ENCODE measurements at regions not wholly inside any gene's neighbourhood (a gene's known extent, or its start where the extent isn't known, plus 50 kb on each side); places are given as distances from the start of the nearest gene placed in this dataset.

DNA sequence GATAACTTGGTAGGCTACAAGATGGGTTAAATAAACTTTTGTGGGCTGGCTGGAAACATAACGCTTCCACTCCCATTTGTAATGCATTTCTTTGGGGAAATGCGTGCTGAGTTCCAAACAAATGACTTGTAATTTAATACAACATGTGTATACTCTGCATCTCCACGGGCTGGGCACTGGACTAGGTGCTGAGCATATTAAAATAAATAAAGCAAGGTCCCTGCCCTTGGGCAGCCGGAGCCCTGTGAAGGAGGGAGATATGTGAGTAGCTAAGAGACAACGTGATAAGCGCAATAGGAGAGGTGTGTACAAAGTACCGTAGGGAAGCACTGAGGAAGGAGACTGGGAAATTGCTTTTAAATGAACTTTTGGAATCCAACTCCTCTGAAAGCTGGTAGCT is 147.2 kb upstream of the RBPJ start:
- H3K27ac ChIP-seq: no peak overlapping the region
- no peaks in the 10 kb centered on the region for H3K36me3 ChIP-seq
- DNase-seq (no peak), ATAC-seq (no peak)
- in situ Hi-C loops (cut with MboI; ENCODE audit: low sequenced_read_pairs in 4 of 4): no loop called here
- H3K9me3 ChIP-seq: no peaks in the 10 kb centered on the region
- TF ChIP-seq, protein P1, sequence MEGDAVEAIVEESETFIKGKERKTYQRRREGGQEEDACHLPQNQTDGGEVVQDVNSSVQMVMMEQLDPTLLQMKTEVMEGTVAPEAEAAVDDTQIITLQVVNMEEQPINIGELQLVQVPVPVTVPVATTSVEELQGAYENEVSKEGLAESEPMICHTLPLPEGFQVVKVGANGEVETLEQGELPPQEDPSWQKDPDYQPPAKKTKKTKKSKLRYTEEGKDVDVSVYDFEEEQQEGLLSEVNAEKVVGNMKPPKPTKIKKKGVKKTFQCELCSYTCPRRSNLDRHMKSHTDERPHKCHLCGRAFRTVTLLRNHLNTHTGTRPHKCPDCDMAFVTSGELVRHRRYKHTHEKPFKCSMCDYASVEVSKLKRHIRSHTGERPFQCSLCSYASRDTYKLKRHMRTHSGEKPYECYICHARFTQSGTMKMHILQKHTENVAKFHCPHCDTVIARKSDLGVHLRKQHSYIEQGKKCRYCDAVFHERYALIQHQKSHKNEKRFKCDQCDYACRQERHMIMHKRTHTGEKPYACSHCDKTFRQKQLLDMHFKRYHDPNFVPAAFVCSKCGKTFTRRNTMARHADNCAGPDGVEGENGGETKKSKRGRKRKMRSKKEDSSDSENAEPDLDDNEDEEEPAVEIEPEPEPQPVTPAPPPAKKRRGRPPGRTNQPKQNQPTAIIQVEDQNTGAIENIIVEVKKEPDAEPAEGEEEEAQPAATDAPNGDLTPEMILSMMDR (IDR thresholded peaks at IDR 0.05 in 4 of 5, conservative IDR thresholded peaks at IDR 0.05 in 1 of 5): no peak
- no peak for TF ChIP-seq POLR2A (IDR thresholded peaks at IDR 0.05)
- H3K4me3 ChIP-seq: no peak overlapping the region
- intact Hi-C loops (cut with DNase I; ENCODE audit: low total_unique reads): no loop called here
- H3K4me1 ChIP-seq: no peaks in the 10 kb centered on the region
- peaks cover 0 to 7% (median 0%) of the 10 kb centered on the region in 3 donors for H3K27me3 ChIP-seq

DNA sequence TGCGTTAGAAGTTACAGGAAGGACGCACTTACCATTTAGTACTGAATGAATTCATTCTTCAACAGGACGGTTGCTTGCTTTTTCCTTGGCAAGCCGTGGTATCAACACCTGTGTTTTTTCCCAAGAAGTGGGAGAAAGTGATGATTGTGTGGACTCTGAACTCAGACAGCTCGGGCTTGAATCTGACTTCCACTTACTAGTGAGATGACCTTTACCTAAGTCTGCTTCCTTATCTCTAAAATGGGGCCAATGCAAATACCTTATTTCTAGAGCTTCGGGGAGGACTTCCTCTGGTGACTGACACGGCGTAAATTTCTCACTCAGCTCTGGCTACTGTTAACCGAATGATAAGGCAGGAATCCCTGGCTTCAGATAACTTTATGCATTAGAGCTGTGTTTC is 146.8 kb upstream of the RBPJ start:
- Histone ChIP-seq H3K36me3 (no peaks in the 10 kb centered on the region), H3K27me3 (peaks cover 0 to 7% (median 0%) of the 10 kb centered on the region in 3 donors), H3K9me3 (no peaks in the 10 kb centered on the region), H3K27ac (no peak overlapping the region), H3K4me1 (no peaks in the 10 kb centered on the region), H3K4me3 (no peak overlapping the region)
- no peak for ATAC-seq
- in situ Hi-C loops (cut with MboI; ENCODE audit: low sequenced_read_pairs in 4 of 4): no loop called here
- DNase-seq: no peak
- no peak for TF ChIP-seq POLR2A (IDR thresholded peaks at IDR 0.05)
- TF ChIP-seq, protein P1 (IDR thresholded peaks at IDR 0.05 in 4 of 5, conservative IDR thresholded peaks at IDR 0.05 in 1 of 5): no peak
- intact Hi-C loops (cut with DNase I; ENCODE audit: low total_unique reads): no loop called here

DNA sequence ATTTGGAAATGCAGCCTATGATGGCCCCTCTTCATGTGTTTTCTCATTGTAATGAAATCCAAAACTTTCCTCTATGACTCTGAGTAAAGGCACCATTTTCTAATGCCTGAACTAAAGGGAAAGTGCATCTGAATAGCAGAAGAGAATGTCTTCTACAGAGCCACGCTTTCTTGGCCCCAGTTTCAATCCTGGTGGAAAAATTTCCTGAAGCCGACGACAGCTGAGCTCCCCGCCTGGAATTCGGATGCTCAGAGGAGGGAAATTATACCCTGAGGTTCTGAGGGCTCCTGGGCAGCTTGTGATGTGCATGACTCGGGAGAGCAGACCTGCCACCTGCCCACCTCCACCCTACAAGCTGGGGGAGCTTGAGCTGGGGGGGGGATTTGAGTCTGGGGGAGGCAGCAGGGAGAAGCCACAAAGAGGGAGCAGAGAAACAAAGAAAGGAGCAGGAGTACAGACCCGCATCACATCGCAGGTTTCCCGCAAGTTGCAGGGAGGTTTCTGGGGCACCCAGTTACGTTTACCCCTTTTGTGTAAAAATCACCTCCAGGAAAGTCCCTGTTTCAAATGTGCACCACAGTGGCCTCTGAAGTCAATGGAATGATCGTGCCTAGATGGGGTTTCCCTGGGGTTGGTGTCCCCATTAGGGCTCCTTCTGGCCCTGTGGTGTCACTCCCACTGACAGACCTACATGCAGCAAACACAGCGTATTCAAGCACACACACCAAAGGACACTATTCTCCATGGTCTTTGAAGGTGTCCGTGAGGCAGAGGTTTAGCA is 145.6 kb upstream of the RBPJ start:
- Histone ChIP-seq H3K27ac (no peak overlapping the region), H3K27me3 (peaks cover 0 to 7% (median 0%) of the 10 kb centered on the region in 3 donors), H3K4me3 (no peak overlapping the region), H3K9me3 (no peaks in the 10 kb centered on the region), H3K4me1 (no peaks in the 10 kb centered on the region), H3K36me3 (no peaks in the 10 kb centered on the region)
- in situ Hi-C loops (cut with MboI; ENCODE audit: low sequenced_read_pairs in 4 of 4): no loop called here
- DNase-seq (no peak), ATAC-seq (no peak)
- TF ChIP-seq, protein P1 (IDR thresholded peaks at IDR 0.05 in 4 of 5, conservative IDR thresholded peaks at IDR 0.05 in 1 of 5): no peak
- TF ChIP-seq POLR2A (IDR thresholded peaks at IDR 0.05): no peak
- intact Hi-C loops (cut with DNase I; ENCODE audit: low total_unique reads): no loop called here

DNA sequence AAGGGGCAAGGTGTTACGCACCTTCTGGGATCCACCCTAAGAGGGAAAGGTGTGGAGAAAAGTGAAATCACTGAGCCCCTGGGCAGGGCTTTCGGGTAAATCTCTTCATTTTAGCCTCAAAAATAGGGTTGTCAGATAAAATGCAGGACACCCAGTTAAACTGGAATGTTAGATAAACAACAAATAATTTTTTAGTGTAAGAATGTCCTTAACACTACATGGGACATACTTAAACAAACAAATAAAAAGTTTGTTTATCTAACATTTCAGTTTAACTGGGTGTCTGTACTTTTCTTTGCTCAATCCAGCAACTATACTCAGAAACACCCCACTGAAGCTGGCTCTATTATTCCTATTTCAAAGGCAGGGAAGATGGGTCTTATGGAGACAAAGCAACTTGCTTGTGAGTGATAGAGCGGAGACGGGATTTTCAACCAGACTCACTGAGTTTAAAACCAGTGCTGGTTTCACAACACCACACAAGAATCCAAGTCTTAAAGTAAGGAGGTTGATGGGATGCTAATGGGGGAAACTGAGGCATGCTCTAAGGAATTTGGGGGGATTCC is 144.8 kb upstream of the RBPJ start:
- no peaks in the 10 kb centered on the region for H3K4me1 ChIP-seq
- intact Hi-C loops (cut with DNase I; ENCODE audit: low total_unique reads): no loop called here
- in situ Hi-C loops (cut with MboI; ENCODE audit: low sequenced_read_pairs in 4 of 4): no loop called here

More for the DNA sequence above, 144.8 kb upstream of the RBPJ start:
- no peak overlapping the region for H3K4me3 ChIP-seq
- DNase-seq: no peak
- TF ChIP-seq, protein P1 (IDR thresholded peaks at IDR 0.05 in 4 of 5, conservative IDR thresholded peaks at IDR 0.05 in 1 of 5): no peak
- no peak for TF ChIP-seq POLR2A (IDR thresholded peaks at IDR 0.05)
- no peaks in the 10 kb centered on the region for H3K36me3 ChIP-seq
- H3K9me3 ChIP-seq: no peaks in the 10 kb centered on the region
- peaks cover 0 to 7% (median 0%) of the 10 kb centered on the region in 3 donors for H3K27me3 ChIP-seq
- no peak overlapping the region for H3K27ac ChIP-seq
- ATAC-seq: no peak
